SK-N-SH (cell line): ENCODE measurements at regions not wholly inside any gene's neighbourhood (a gene's known extent, or its start where the extent isn't known, plus 50 kb on each side); places are given as distances from the start of the nearest gene placed in this dataset.

Source experiments
- FOXM1 ChIP-seq: IDR thresholded peaks from 2 replicates; pipeline ENCODE4 v1.4.0; 2012; ENCODE audit warnings: low read depth, mild to moderate bottlenecking
- REST ChIP-seq: IDR thresholded peaks from 2 replicates; pipeline ENCODE4 v1.6.1; 2012; ENCODE audit warnings: mild to moderate bottlenecking, low read depth, low read length, moderate library complexity
- SIN3A ChIP-seq: IDR thresholded peaks from 2 replicates; pipeline ENCODE4 v1.6.1; 2012; ENCODE audit warnings: low read depth, mild to moderate bottlenecking, low read length, moderate library complexity, borderline replicate concordance

- TF ChIP-seq SIN3A, result no peak
- TF ChIP-seq FOXM1, result no peak; the same call in 1 of the 2 replicates
- TF ChIP-seq REST, result no peak
Measured at GRCh38 chr13:99067159-99067985, 89.5 kb upstream of the DOCK9 start.
